Ishikawa (cell line): ENCODE measurements at regions not wholly inside any gene's neighbourhood (a gene's known extent, or its start where the extent isn't known, plus 50 kb on each side); places are given as distances from the start of the nearest gene placed in this dataset.

ENCODE experiments used
- CEBPB ChIP-seq: IDR thresholded peaks from 2 replicates; pipeline ENCODE4 v1.6.1; 2012
- CREB1 ChIP-seq: IDR thresholded peaks from 2 replicates; pipeline ENCODE4 v1.6.1; 2012; ENCODE audit warnings: low read depth
- EGR1 ChIP-seq: IDR thresholded peaks from 2 replicates; pipeline ENCODE4 v1.6.1; 2012
- EP300 ChIP-seq: IDR thresholded peaks from 2 replicates; pipeline ENCODE4 v1.6.1; 2012; ENCODE audit warnings: borderline replicate concordance
- MAX ChIP-seq: IDR thresholded peaks from 2 replicates; pipeline ENCODE4 v1.6.1; 2012
- NFIC ChIP-seq: IDR thresholded peaks from 2 replicates; pipeline ENCODE4 v1.6.1; 2012
- RAD21 ChIP-seq: IDR thresholded peaks from 2 replicates; pipeline ENCODE4 v1.6.1; 2012; ENCODE audit warnings: low read depth
- REST ChIP-seq: IDR thresholded peaks from 2 replicates; pipeline ENCODE4 v1.6.1; 2012; ENCODE audit warnings: low read depth, mild to moderate bottlenecking
- TAF1 ChIP-seq: IDR thresholded peaks from 2 replicates; pipeline ENCODE4 v1.6.1; 2012; ENCODE audit warnings: low read depth, mild to moderate bottlenecking
- TCF12 ChIP-seq: IDR thresholded peaks from 2 replicates; pipeline ENCODE4 v1.6.1; 2012; ENCODE audit warnings: low read depth
- TEAD4 ChIP-seq: IDR thresholded peaks from 2 replicates; pipeline ENCODE4 v1.6.1; 2012
- USF1 ChIP-seq: IDR thresholded peaks from 2 replicates; pipeline ENCODE4 v1.6.1; 2012
- YY1 ChIP-seq: IDR thresholded peaks from 2 replicates; pipeline ENCODE4 v1.6.1; 2012; ENCODE audit warnings: low read depth

- TF ChIP-seq TEAD4 (no peak), TCF12 (no peak), EP300 (no peak), CEBPB (no peak), MAX (no peak), NFIC (peak; percentile 38; the same call in 1 of the 2 replicates)
Measured at GRCh38 chr11:15911377-15912044, 444.8 kb downstream of the SOX6 start.

GRCh38 chr11:15912291-15912690, 444.1 kb downstream of the SOX6 start:
- TF ChIP-seq USF1, result no peak
- TF ChIP-seq EP300, result no peak
- TF ChIP-seq YY1, result no peak
- TF ChIP-seq CREB1, result no peak
- no peak for TF ChIP-seq NFIC
- TF ChIP-seq TAF1, result no peak
- no peak for TF ChIP-seq EGR1
- TF ChIP-seq TEAD4, result no peak
- TF ChIP-seq CEBPB, result no peak
- no peak for TF ChIP-seq REST

- peak; percentile 45; the same call in 1 of the 2 replicates for TF ChIP-seq TEAD4
- TF ChIP-seq CEBPB, result no peak
Measured at GRCh38 chr11:15912825-15913224, 443.5 kb downstream of the SOX6 start.

- peak; percentile 43; the same call in 1 of the 2 replicates for TF ChIP-seq RAD21
- TF ChIP-seq CREB1, result no peak
Measured at GRCh38 chr11:15913261-15913660, 443.1 kb downstream of the SOX6 start.
